BLaER1 treated with 17β-estradiol and CSF1 and Interleukin-3, amounts not matched to agents 10 nM and 100 nM (cell line): ENCODE measurements at regions not wholly inside any gene's neighbourhood (a gene's known extent, or its start where the extent isn't known, plus 50 kb on each side); places are given as distances from the start of the nearest gene placed in this dataset.

Source experiments
- H3K27ac ChIP-seq, 11 experiments: shearing (Covaris generic); formaldehyde crosslinking; 2 replicates each; pipeline ENCODE4 v1.8.1; 2022
- H3K27me3 ChIP-seq, 11 experiments: shearing (Covaris generic); formaldehyde crosslinking; 2 replicates each; pipeline ENCODE4 v1.8.1; 2022
- H3K36me3 ChIP-seq, 11 experiments: shearing (Covaris generic); formaldehyde crosslinking; 2 replicates each; pipeline ENCODE4 v1.8.1; 2022
- H3K4me1 ChIP-seq, 10 experiments: shearing (Covaris generic); formaldehyde crosslinking; 2 replicates each; pipeline ENCODE4 v1.8.1; 2022
- H3K4me2 ChIP-seq, 11 experiments: shearing (Covaris generic); formaldehyde crosslinking; 2 replicates each; pipeline ENCODE4 v1.8.1; 2022
- H3K4me3 ChIP-seq, 10 experiments: shearing (Covaris generic); formaldehyde crosslinking; 2 replicates each; pipeline ENCODE4 v1.8.1; 2022
- H3K9ac ChIP-seq, 11 experiments: shearing (Covaris generic); formaldehyde crosslinking; 2 replicates each; pipeline ENCODE4 v1.8.1; 2022
- H3K9me3 ChIP-seq, 11 experiments: shearing (Covaris generic); formaldehyde crosslinking; replicated peaks in 1 of 11; 2 replicates each; pipeline ENCODE4 v1.8.1; 2022
- H4K20me1 ChIP-seq, 11 experiments: shearing (Covaris generic); formaldehyde crosslinking; 2 replicates each; pipeline ENCODE4 v1.8.1; 2022
- Cebpa-rat ChIP-seq, 11 experiments: shearing (Covaris generic); IDR thresholded peaks; 2 replicates each; pipeline ENCODE4 v1.8.1; 2022

- Histone ChIP-seq H3K4me1 (peaks cover 5 to 23% (median 19%) of the 10 kb centered on the region in 10 experiments; a peak in 17 of 20 replicates), H3K4me2 (no peak overlapping the region), H3K36me3 (no peaks in the 10 kb centered on the region), H4K20me1 (peaks cover 0 to 18% (median 11%) of the 10 kb centered on the region in 11 experiments; a peak in 8 of 22 replicates), H3K27ac (no peak overlapping the region), H3K9ac (no peak overlapping the region), H3K9me3 (peaks cover 9 to 28% (median 20%) of the 10 kb centered on the region in 11 experiments; a peak in 19 of 22 replicates), H3K4me3 (no peak overlapping the region), H3K27me3 (peaks cover 0 to 22% (median 7%) of the 10 kb centered on the region in 11 experiments; a peak in 14 of 22 replicates)
- no peak for TF ChIP-seq Cebpa-rat (IDR thresholded peaks at IDR 0.05)
Observed at GRCh38 chr2:3138621-3139020, 239.0 kb downstream of the EIPR1 start.

DNA sequence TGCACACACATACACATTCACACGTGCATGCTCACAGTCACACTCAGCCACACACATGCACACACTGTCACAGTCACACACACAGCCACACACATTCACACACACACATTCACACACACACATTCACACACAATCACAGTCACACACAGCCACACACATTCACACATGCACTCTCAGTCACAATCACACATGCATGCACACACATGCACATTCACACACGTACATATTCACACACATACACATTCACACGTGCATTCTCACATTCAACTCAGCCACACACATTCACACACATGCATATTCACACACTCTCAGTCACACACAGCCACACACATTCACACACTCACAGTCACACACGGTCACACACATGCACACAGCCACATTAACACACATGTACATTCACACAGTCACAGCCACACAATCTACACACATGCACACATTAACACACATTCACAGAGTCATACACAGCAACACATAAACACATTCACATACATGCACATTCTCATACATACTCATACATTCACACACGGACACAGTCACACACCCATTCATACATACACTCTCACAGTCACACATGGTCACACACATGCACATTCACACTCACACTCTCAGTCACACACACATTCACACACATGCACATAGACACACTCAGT is 239.8 kb downstream of the EIPR1 start:
- H3K36me3 ChIP-seq = no peaks in the 10 kb centered on the region
- no peak overlapping the region for H3K4me3 ChIP-seq
- H3K27me3 ChIP-seq = peaks cover 0 to 14% (median 0%) of the 10 kb centered on the region in 11 experiments; a peak in 8 of 22 replicates
- H3K27ac ChIP-seq = no peak overlapping the region
- H3K9ac ChIP-seq = no peak overlapping the region
- H4K20me1 ChIP-seq = peaks cover 0 to 11% (median 5%) of the 10 kb centered on the region in 11 experiments; a peak in 7 of 22 replicates
- no peak for TF ChIP-seq Cebpa-rat (IDR thresholded peaks at IDR 0.05)
- H3K9me3 ChIP-seq = peaks cover 9 to 28% (median 20%) of the 10 kb centered on the region in 11 experiments; a peak in 19 of 22 replicates
- H3K4me1 ChIP-seq = peaks cover 1 to 15% (median 11%) of the 10 kb centered on the region in 10 experiments; a peak in 17 of 20 replicates
- no peak overlapping the region for H3K4me2 ChIP-seq

DNA sequence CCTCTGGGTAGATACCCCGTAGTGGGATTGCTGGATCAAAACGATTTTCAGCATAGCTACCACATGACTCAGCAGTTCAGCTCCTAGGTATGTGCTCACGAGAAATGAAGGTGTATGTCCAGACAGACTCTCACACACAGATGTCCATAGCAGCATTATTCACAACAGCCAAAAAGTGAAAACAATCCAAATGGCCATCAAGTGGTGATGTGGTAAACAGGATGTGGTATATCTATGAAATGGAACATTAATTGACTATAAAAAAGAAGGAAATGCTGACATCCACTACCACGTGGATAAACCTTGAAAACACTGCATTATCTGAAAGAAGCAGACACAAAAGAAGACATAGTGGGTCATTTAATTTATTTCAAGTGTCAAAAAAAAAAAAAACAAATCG is 241.9 kb downstream of the EIPR1 start:
- no peak for TF ChIP-seq Cebpa-rat (IDR thresholded peaks at IDR 0.05)

DNA sequence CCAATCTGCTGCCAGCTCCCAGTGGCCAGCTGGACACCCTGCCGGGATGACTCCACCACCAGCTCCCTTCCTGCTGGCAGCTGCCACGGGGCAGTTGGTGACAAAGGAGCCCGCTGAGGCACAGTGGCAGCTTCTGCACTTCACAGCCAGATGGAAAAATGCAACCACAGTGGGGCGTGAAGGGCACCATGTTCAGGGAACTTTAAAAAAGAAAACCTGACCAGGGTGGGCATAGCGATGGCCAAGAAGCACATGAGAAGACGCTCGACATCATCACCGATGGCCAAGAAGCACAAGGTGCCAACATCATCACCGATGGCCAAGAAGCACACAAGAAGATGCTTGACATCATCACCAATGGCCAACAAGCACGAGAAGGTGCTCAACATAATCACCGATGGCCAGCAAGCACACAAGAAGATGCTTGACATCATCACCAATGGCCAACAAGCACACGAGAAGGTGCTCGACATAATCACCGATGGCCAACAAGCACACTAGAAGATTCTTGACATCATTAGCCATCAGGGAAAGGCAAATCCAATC is 243.5 kb downstream of the EIPR1 start:
- no peak overlapping the region for H3K9ac ChIP-seq
- H3K4me3 ChIP-seq = no peak overlapping the region
- peaks cover 0 to 6% (median 0%) of the 10 kb centered on the region in 11 experiments; a peak in 2 of 22 replicates for H4K20me1 ChIP-seq
- peaks cover 0 to 11% (median 0%) of the 10 kb centered on the region in 11 experiments; a peak in 2 of 22 replicates for H3K27me3 ChIP-seq
- no peak overlapping the region for H3K27ac ChIP-seq
- no peak for TF ChIP-seq Cebpa-rat (IDR thresholded peaks at IDR 0.05)
- H3K36me3 ChIP-seq = no peaks in the 10 kb centered on the region
- peaks cover 5 to 34% (median 31%) of the 10 kb centered on the region in 10 experiments; a peak in 17 of 20 replicates for H3K4me1 ChIP-seq
- peaks cover 0 to 18% (median 14%) of the 10 kb centered on the region in 11 experiments; a peak in 14 of 22 replicates for H3K9me3 ChIP-seq
- H3K4me2 ChIP-seq = no peak overlapping the region

More for the DNA sequence above, 241.9 kb downstream of the EIPR1 start:
- peaks cover 5 to 22% (median 20%) of the 10 kb centered on the region in 10 experiments; a peak in 17 of 20 replicates for H3K4me1 ChIP-seq
- no peaks in the 10 kb centered on the region for H3K36me3 ChIP-seq
- H4K20me1 ChIP-seq = peaks cover 0 to under 1% (median 0%) of the 10 kb centered on the region in 11 experiments; a peak in 1 of 22 replicates
- no peak overlapping the region for H3K27ac ChIP-seq
- peaks cover 0 to 18% (median 14%) of the 10 kb centered on the region in 11 experiments; a peak in 14 of 22 replicates for H3K9me3 ChIP-seq
- H3K9ac ChIP-seq = no peak overlapping the region
- no peak overlapping the region for H3K4me2 ChIP-seq
- no peak overlapping the region for H3K4me3 ChIP-seq
- H3K27me3 ChIP-seq = peaks cover 0 to 3% (median 0%) of the 10 kb centered on the region in 11 experiments; a peak in 1 of 22 replicates

DNA sequence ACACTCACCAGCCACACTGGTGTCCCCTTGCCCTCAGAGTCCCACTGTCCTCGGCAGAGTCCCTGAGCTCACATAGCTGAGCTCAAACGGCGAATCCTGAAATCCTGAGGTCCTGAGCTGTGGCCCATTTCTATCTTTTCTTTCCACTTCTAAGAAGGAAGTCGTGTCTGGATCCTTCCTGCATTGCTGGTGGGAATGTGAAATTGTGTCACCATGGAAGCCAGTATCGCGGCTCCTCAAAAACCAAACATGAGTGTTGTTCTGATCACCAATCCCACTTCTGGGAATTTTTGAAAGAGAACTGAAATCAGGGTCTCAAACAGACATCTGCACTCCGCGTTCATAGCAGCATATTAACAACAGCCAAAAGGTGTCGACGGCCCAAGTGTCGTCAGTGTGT is 244.7 kb downstream of the EIPR1 start:
- H3K9ac ChIP-seq = no peak overlapping the region
- H3K36me3 ChIP-seq = no peaks in the 10 kb centered on the region
- H3K4me2 ChIP-seq = peak overlapping the region in 3 of 11 experiments; percentile 16 to 68 (median 62); a peak in 1 of 22 replicates
- no peak for TF ChIP-seq Cebpa-rat (IDR thresholded peaks at IDR 0.05)
- peaks cover 0 to 6% (median 0%) of the 10 kb centered on the region in 11 experiments; a peak in 2 of 22 replicates for H4K20me1 ChIP-seq
- no peak overlapping the region for H3K4me3 ChIP-seq
- H3K27ac ChIP-seq = no peak overlapping the region
- peaks cover 5 to 45% (median 37%) of the 10 kb centered on the region in 10 experiments; a peak in 18 of 20 replicates for H3K4me1 ChIP-seq
- H3K9me3 ChIP-seq = peaks cover 0 to 18% (median 14%) of the 10 kb centered on the region in 11 experiments; a peak in 14 of 22 replicates
- H3K27me3 ChIP-seq = peaks cover 0 to 11% (median 0%) of the 10 kb centered on the region in 11 experiments; a peak in 2 of 22 replicates

DNA sequence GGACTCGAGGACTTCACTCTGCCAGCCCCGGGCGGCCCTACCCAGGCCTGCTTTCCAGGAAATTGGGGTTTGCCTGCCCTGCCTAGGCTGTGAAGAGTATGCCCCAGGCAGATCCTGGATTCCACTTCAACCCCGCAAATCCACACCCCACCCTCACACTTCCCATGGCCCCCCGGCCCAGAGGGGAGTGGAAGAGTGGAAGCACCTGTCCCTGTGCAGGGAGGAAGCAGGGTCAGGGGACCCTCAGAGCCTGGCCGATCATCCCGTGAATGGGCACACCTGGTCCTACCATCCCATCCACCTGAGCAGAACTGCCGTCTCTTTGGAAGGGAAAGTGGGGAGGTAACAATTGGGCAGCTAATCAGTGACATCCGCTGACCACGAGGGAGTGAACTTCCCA is 245.2 kb downstream of the EIPR1 start:
- H3K27ac ChIP-seq = no peak overlapping the region
- peaks cover 0 to 11% (median 0%) of the 10 kb centered on the region in 11 experiments; a peak in 2 of 22 replicates for H3K27me3 ChIP-seq
- H3K9ac ChIP-seq = no peak overlapping the region
- peak overlapping the region in 7 of 11 experiments; percentile 16 to 68 (median 52); a peak in 8 of 22 replicates for H3K4me2 ChIP-seq
- H3K4me3 ChIP-seq = no peak overlapping the region
- H3K4me1 ChIP-seq = peaks cover 5 to 50% (median 42%) of the 10 kb centered on the region in 10 experiments; a peak in 19 of 20 replicates
- no peaks in the 10 kb centered on the region for H3K36me3 ChIP-seq
- peaks cover 0 to 18% (median 14%) of the 10 kb centered on the region in 11 experiments; a peak in 14 of 22 replicates for H3K9me3 ChIP-seq
- peaks cover 0 to 6% (median 0%) of the 10 kb centered on the region in 11 experiments; a peak in 2 of 22 replicates for H4K20me1 ChIP-seq
- TF ChIP-seq Cebpa-rat (IDR thresholded peaks at IDR 0.05) = no peak

GRCh38 chr2:3131636-3132326 is 245.8 kb downstream of the EIPR1 start:
- peak overlapping the region in 9 of 11 experiments; percentile 5 to 68 (median 49); a peak in 14 of 22 replicates for H3K4me2 ChIP-seq
- peaks cover 0 to 18% (median 14%) of the 10 kb centered on the region in 11 experiments; a peak in 14 of 22 replicates for H3K9me3 ChIP-seq
- H4K20me1 ChIP-seq = peaks cover 0 to 6% (median 0%) of the 10 kb centered on the region in 11 experiments; a peak in 2 of 22 replicates
- no peak for TF ChIP-seq Cebpa-rat (IDR thresholded peaks at IDR 0.05)
- no peak overlapping the region for H3K4me3 ChIP-seq
- H3K27me3 ChIP-seq = peaks cover 0 to 11% (median 0%) of the 10 kb centered on the region in 11 experiments; a peak in 2 of 22 replicates
- no peak overlapping the region for H3K9ac ChIP-seq
- peaks cover 12 to 56% (median 49%) of the 10 kb centered on the region in 10 experiments for H3K4me1 ChIP-seq
- H3K36me3 ChIP-seq = no peaks in the 10 kb centered on the region
- H3K27ac ChIP-seq = no peak overlapping the region

DNA sequence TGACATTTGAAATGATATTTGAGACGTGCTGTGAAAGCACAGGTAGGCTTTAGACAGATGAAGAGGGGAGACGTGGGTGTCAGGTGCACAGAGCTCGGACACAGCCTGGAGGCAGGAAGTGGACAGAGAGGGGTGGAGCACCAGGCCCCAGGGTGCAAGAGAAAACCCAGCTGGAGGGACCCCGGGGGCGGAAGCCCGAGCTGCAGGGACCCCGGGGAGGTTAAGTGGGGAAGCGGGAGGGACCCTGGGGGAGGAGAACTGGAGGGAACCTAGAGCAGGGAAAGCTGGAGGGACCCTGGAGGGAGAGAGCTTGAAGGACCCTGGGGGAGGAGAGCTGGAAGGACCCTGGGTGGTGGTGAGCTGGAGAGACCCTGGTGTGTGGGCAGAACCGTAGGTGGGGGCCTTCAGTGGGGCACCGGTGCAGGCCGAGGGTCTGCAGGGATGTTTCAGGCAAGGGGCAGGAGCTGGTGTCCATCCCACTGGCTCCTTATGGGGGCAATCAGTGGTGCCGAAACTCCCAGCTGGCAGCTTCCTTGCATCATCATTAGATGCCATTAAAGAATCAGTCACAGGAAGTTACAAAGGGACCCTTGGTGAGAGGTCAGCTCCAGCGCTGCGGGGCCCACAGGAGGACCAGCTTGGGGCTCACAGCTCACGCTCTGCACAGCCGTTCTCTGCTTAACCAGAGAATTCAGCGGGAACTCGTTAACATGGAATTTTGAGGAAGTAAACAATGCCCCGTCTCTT is 246.6 kb downstream of the EIPR1 start:
- Histone ChIP-seq H3K4me2 (peak overlapping the region; percentile 5 to 68 (median 48); a peak in 17 of 22 replicates), H3K36me3 (no peaks in the 10 kb centered on the region), H3K4me3 (no peak overlapping the region), H4K20me1 (peaks cover 0 to 6% (median 0%) of the 10 kb centered on the region in 11 experiments; a peak in 2 of 22 replicates), H3K9me3 (peaks cover 0 to 18% (median 13%) of the 10 kb centered on the region in 11 experiments; a peak in 14 of 22 replicates), H3K4me1 (peaks cover 17 to 64% (median 55%) of the 10 kb centered on the region in 10 experiments), H3K9ac (no peak overlapping the region), H3K27me3 (peaks cover 0 to 11% (median 0%) of the 10 kb centered on the region in 11 experiments; a peak in 2 of 22 replicates), H3K27ac (no peak overlapping the region)
- TF ChIP-seq Cebpa-rat (IDR thresholded peaks at IDR 0.05) = no peak
